ENCODE measurements at regions not wholly inside any gene's neighbourhood (a gene's known extent, or its start where the extent isn't known, plus 50 kb on each side); places are given as distances from the start of the nearest gene placed in this dataset.

DNA sequence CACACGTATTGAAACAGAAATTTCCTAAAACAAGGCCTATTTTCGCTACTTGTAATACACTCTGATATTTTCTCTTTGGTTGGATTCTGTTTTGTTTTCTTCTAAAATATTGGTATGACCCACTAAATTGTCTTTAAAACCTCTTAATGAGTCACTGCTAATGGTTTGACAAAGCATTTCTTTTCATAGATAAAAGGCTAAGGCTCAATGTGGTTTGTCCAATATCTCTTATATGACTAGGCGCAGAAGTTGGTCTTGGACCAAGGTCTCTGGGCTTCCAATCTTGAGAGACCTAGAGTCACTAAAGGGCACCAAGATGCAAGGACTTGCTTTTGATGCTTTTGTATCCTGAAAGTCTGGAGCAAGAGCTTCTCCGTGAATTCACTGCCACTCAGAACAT, 498.2 kb upstream of the TCF4 start:
- TF ChIP-seq, protein P1, sequence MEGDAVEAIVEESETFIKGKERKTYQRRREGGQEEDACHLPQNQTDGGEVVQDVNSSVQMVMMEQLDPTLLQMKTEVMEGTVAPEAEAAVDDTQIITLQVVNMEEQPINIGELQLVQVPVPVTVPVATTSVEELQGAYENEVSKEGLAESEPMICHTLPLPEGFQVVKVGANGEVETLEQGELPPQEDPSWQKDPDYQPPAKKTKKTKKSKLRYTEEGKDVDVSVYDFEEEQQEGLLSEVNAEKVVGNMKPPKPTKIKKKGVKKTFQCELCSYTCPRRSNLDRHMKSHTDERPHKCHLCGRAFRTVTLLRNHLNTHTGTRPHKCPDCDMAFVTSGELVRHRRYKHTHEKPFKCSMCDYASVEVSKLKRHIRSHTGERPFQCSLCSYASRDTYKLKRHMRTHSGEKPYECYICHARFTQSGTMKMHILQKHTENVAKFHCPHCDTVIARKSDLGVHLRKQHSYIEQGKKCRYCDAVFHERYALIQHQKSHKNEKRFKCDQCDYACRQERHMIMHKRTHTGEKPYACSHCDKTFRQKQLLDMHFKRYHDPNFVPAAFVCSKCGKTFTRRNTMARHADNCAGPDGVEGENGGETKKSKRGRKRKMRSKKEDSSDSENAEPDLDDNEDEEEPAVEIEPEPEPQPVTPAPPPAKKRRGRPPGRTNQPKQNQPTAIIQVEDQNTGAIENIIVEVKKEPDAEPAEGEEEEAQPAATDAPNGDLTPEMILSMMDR (IDR thresholded peaks at IDR 0.05; ENCODE audit: insufficient read depth, low read depth, low read length): no peak
- TF ChIP-seq EZH2 (IDR thresholded peaks at IDR 0.05; ENCODE audit: insufficient read depth, low read length): no peak
